OCI-LY1 (cell line): ENCODE measurements at regions not wholly inside any gene's neighbourhood (a gene's known extent, or its start where the extent isn't known, plus 50 kb on each side); places are given as distances from the start of the nearest gene placed in this dataset.

ENCODE experiments used
- H2AFZ ChIP-seq: fragments of 200-600 bp; sonication (generic), shearing (Covaris generic); 2 replicates; pipeline ENCODE4 v1.6.0; 2014; ENCODE audit warnings: antibody characterized with exemption, mild to moderate bottlenecking, low read length
- H3F3A ChIP-seq: fragments of 200-600 bp; sonication (generic), shearing (Covaris generic); 2 replicates; pipeline ENCODE4 v1.6.0; 2014; ENCODE audit warnings: mild to moderate bottlenecking, antibody characterized with exemption, low read length, moderate library complexity; ENCODE audit not compliant: insufficient read depth
- H3K27ac ChIP-seq: fragments of 200-600 bp; sonication (generic); 2 replicates; pipeline ENCODE4 v1.5.1; 2014; ENCODE audit warnings: low read length, mixed run types, mild to moderate bottlenecking, low read depth; ENCODE audit not compliant: poor library complexity, severe bottlenecking
- H3K27me3 ChIP-seq: fragments of 200-600 bp; sonication (generic); 2 replicates; pipeline ENCODE4 v1.6.0; 2014; ENCODE audit warnings: antibody characterized with exemption, mild to moderate bottlenecking, low read length, moderate library complexity; ENCODE audit not compliant: insufficient read depth
- H3K36me3 ChIP-seq: fragments of 200-600 bp; sonication (generic); 2 replicates; pipeline ENCODE4 v1.6.1; 2014; ENCODE audit warnings: mild to moderate bottlenecking, antibody characterized with exemption, low read length, moderate library complexity, mixed read lengths; ENCODE audit not compliant: insufficient read depth
- H3K4me1 ChIP-seq: fragments of 200-600 bp; sonication (generic); 2 replicates; pipeline ENCODE4 v1.5.1; 2014; ENCODE audit warnings: mild to moderate bottlenecking, low read length, moderate library complexity; ENCODE audit not compliant: insufficient read depth, severe bottlenecking
- H3K4me2 ChIP-seq: fragments of 200-600 bp; sonication (generic), shearing (Covaris generic); 2 replicates; pipeline ENCODE4 v1.6.1; 2014; ENCODE audit warnings: low read length
- H3K4me3 ChIP-seq: fragments of 200-600 bp; sonication (generic); 2 replicates; pipeline ENCODE4 v1.5.1; 2014; ENCODE audit warnings: low read length, low read depth, mild to moderate bottlenecking, mixed read lengths; ENCODE audit not compliant: poor library complexity, severe bottlenecking
- H3K79me2 ChIP-seq: fragments of 200-600 bp; shearing (Covaris generic); 2 replicates; pipeline ENCODE4 v1.6.1; 2016; ENCODE audit warnings: mixed run types, low read length, mixed read lengths; ENCODE audit not compliant: insufficient read depth
- H3K9ac ChIP-seq: fragments of 200-600 bp; sonication (generic), shearing (Covaris generic); 2 replicates; pipeline ENCODE4 v1.6.1; 2014; ENCODE audit warnings: mild to moderate bottlenecking, low read length, mixed read lengths
- H3K9me2 ChIP-seq: fragments of 200-600 bp; sonication (generic), shearing (Covaris generic); 2 replicates; pipeline ENCODE4 v1.6.1; 2014; ENCODE audit warnings: low read depth, mild to moderate bottlenecking, low read length, mixed read lengths
- H3K9me3 ChIP-seq: fragments of 200-600 bp; shearing (Covaris generic); 2 replicates; pipeline ENCODE4 v1.6.1; 2014; ENCODE audit warnings: low read length, mixed read lengths
- H4K20me1 ChIP-seq: fragments of 200-600 bp; sonication (generic), shearing (Covaris generic); 2 replicates; pipeline ENCODE4 v1.6.0; 2016; ENCODE audit warnings: mild to moderate bottlenecking, low read length; ENCODE audit not compliant: insufficient read depth
- CTCF ChIP-seq: fragments of 200-600 bp; sonication (generic), shearing (Covaris generic); IDR thresholded peaks from 2 replicates; pipeline ENCODE4 v1.5.1; 2017; ENCODE audit warnings: mild to moderate bottlenecking, antibody characterized with exemption, low read length, moderate library complexity, mixed read lengths
- EZH2 ChIP-seq: fragments of 200-600 bp; sonication (generic), shearing (Covaris generic); IDR thresholded peaks from 2 replicates; pipeline ENCODE4 v1.8.0; 2017; ENCODE audit warnings: borderline replicate concordance, mixed run types, mild to moderate bottlenecking, antibody characterized with exemption, low read length, moderate library complexity, mixed read lengths

- Histone ChIP-seq H3K36me3 (no peaks in the 10 kb centered on the region), H3K27me3 (no peaks in the 10 kb centered on the region), H3K79me2 (no peaks in the 10 kb centered on the region), H3K9ac (no peak overlapping the region), H3K9me2 (no peaks in the 10 kb centered on the region), H3K4me2 (no peak overlapping the region), H4K20me1 (no peaks in the 10 kb centered on the region), H3F3A (no peaks in the 10 kb centered on the region), H3K4me1 (no peaks in the 10 kb centered on the region), H3K9me3 (no peaks in the 10 kb centered on the region), H3K4me3 (no peak overlapping the region), H2AFZ (no peak overlapping the region), H3K27ac (no peak overlapping the region)
- TF ChIP-seq CTCF (no peak), EZH2 (no peak)
These were observed 217.6 kb downstream of the LMX1A start for GRCh38 chr1:165138960-165139359.

GRCh38 chr1:165137551-165138316 is 218.8 kb downstream of the LMX1A start:
- Histone ChIP-seq H3K9me2 (no peaks in the 10 kb centered on the region), H3K4me2 (no peak overlapping the region), H3K79me2 (no peaks in the 10 kb centered on the region), H3K9ac (no peak overlapping the region), H4K20me1 (no peaks in the 10 kb centered on the region), H3K9me3 (no peaks in the 10 kb centered on the region), H2AFZ (no peak overlapping the region), H3K4me1 (no peaks in the 10 kb centered on the region), H3K27me3 (no peaks in the 10 kb centered on the region), H3K4me3 (no peak overlapping the region), H3F3A (no peaks in the 10 kb centered on the region), H3K36me3 (no peaks in the 10 kb centered on the region), H3K27ac (no peak overlapping the region)
- TF ChIP-seq EZH2 (no peak), CTCF (no peak)

GRCh38 chr1:165134431-165134830 is 222.1 kb downstream of the LMX1A start:
- Histone ChIP-seq H3K4me3 (no peak overlapping the region), H3K36me3 (no peaks in the 10 kb centered on the region), H3F3A (no peaks in the 10 kb centered on the region), H2AFZ (no peak overlapping the region), H3K9me2 (no peaks in the 10 kb centered on the region), H3K27ac (no peak overlapping the region), H3K27me3 (no peaks in the 10 kb centered on the region), H4K20me1 (no peaks in the 10 kb centered on the region), H3K79me2 (no peaks in the 10 kb centered on the region), H3K4me2 (no peak overlapping the region), H3K9ac (no peak overlapping the region), H3K9me3 (no peaks in the 10 kb centered on the region), H3K4me1 (no peaks in the 10 kb centered on the region)
- TF ChIP-seq EZH2, result no peak
- no peak for TF ChIP-seq CTCF
